Lower lobe of right lung (tissue), 2 donors: ENCODE measurements at regions not wholly inside any gene's neighbourhood (a gene's known extent, or its start where the extent isn't known, plus 50 kb on each side); places are given as distances from the start of the nearest gene placed in this dataset.

ENCODE experiments used
- ATAC-seq, 2 donors: fragments of 200-7000 bp; cut with Tn5 transposase; one replicate each; pipeline ENCODE4 v1.9.1; 2020 to 2022; ENCODE audit warnings: mild to moderate bottlenecking in 2 of 2, moderate library complexity in 2 of 2
- DNase-seq: peaks from one replicate; pipeline ENCODE4 v3.0.0-alpha.2; 2020
- H3K27ac ChIP-seq: fragments of 200-600 bp; one replicate; pipeline ENCODE4 v1.8.0; 2022
- H3K27me3 ChIP-seq: fragments of 200-600 bp; one replicate; pipeline ENCODE4 v1.8.0; 2022; ENCODE audit warnings: low read depth
- H3K36me3 ChIP-seq: fragments of 200-600 bp; one replicate; pipeline ENCODE4 v1.8.0; 2022; ENCODE audit warnings: mild to moderate bottlenecking
- H3K4me1 ChIP-seq: fragments of 200-600 bp; one replicate; pipeline ENCODE4 v1.8.0; 2022
- H3K4me3 ChIP-seq: fragments of 200-600 bp; one replicate; pipeline ENCODE4 v1.8.0; 2022; ENCODE audit warnings: mild to moderate bottlenecking
- H3K9me3 ChIP-seq: fragments of 200-600 bp; one replicate; pipeline ENCODE4 v1.8.0; 2022
- intact Hi-C: fragments of 100-400 bp; cut with DNase I; formaldehyde crosslinking; loops from one replicate; pipeline ENCODE4 v1.11.0; 2022
- TF ChIP-seq, protein P1 (sequence below): fragments of 200-600 bp; IDR thresholded peaks from one replicate; pipeline ENCODE4 v1.8.0; 2022; ENCODE audit warnings: antibody characterized with exemption, mild to moderate bottlenecking
- donor health status: DM: no; HTN: yes; CAD: no; lungs with severe emphysema.

- intact Hi-C loops = no loop called here
- Histone ChIP-seq H3K4me3 (no peak overlapping the region), H3K4me1 (no peaks in the 10 kb centered on the region), H3K9me3 (peaks cover 4% of the 10 kb centered on the region), H3K27ac (no peak overlapping the region), H3K27me3 (no peaks in the 10 kb centered on the region), H3K36me3 (no peaks in the 10 kb centered on the region)
- DNase-seq (no peak), ATAC-seq (no peak)
- TF ChIP-seq, protein P1, sequence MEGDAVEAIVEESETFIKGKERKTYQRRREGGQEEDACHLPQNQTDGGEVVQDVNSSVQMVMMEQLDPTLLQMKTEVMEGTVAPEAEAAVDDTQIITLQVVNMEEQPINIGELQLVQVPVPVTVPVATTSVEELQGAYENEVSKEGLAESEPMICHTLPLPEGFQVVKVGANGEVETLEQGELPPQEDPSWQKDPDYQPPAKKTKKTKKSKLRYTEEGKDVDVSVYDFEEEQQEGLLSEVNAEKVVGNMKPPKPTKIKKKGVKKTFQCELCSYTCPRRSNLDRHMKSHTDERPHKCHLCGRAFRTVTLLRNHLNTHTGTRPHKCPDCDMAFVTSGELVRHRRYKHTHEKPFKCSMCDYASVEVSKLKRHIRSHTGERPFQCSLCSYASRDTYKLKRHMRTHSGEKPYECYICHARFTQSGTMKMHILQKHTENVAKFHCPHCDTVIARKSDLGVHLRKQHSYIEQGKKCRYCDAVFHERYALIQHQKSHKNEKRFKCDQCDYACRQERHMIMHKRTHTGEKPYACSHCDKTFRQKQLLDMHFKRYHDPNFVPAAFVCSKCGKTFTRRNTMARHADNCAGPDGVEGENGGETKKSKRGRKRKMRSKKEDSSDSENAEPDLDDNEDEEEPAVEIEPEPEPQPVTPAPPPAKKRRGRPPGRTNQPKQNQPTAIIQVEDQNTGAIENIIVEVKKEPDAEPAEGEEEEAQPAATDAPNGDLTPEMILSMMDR = no peak
Observed at GRCh38 chr10:63788152-63788821, 267.1 kb downstream of the REEP3 start.

- no peaks in the 10 kb centered on the region for H3K4me1 ChIP-seq
- intact Hi-C loops = no loop called here
- no peak overlapping the region for H3K4me3 ChIP-seq
- TF ChIP-seq, protein P1 = no peak
- no peaks in the 10 kb centered on the region for H3K27me3 ChIP-seq
- no peak for DNase-seq
- peaks cover 4% of the 10 kb centered on the region for H3K9me3 ChIP-seq
- H3K36me3 ChIP-seq = no peaks in the 10 kb centered on the region
- ATAC-seq = no peak
- H3K27ac ChIP-seq = no peak overlapping the region
Observed at GRCh38 chr10:63795094-63795860, 274.1 kb downstream of the REEP3 start.

GRCh38 chr10:63798599-63799498 is 277.6 kb downstream of the REEP3 start:
- H3K27me3 ChIP-seq = no peaks in the 10 kb centered on the region
- peak; percentile 87 for ATAC-seq
- DNase-seq = peak; percentile 69
- intact Hi-C loops = no loop called here
- no peaks in the 10 kb centered on the region for H3K9me3 ChIP-seq
- peak overlapping the region; percentile 51 for H3K27ac ChIP-seq
- TF ChIP-seq, protein P1 = no peak
- H3K4me1 ChIP-seq = no peaks in the 10 kb centered on the region
- H3K4me3 ChIP-seq = no peak overlapping the region
- H3K36me3 ChIP-seq = no peaks in the 10 kb centered on the region

GRCh38 chr10:63799521-63800300 is 278.5 kb downstream of the REEP3 start:
- Histone ChIP-seq H3K36me3 (no peaks in the 10 kb centered on the region), H3K4me3 (no peak overlapping the region), H3K27ac (peak overlapping the region; percentile 51), H3K4me1 (no peaks in the 10 kb centered on the region), H3K27me3 (no peaks in the 10 kb centered on the region), H3K9me3 (no peaks in the 10 kb centered on the region)
- TF ChIP-seq, protein P1 = no peak
- DNase-seq (no peak), ATAC-seq (no peak)
- intact Hi-C loops = no loop called here

DNA sequence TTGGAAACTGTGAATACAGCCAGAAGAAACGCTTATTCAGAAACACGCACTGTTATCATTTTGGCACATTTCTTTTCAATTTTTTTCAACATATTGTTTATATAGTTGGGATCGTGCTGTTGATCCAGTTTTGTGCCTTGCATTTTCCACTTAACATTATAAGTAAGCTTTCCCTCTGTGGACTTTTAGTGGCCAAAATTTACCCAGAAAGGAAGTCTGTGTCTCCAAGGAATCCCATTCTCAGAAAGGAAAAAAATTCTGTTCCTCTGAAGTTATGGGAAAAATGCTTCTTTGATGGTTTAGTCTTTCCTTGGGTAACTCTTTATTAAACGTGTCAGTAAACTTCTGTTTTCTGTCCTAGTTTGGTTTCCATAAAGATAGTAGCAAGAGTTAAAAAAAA is 280.0 kb downstream of the REEP3 start:
- Histone ChIP-seq H3K36me3 (no peaks in the 10 kb centered on the region), H3K4me3 (no peak overlapping the region), H3K27ac (no peak overlapping the region), H3K9me3 (no peaks in the 10 kb centered on the region), H3K4me1 (no peaks in the 10 kb centered on the region), H3K27me3 (no peaks in the 10 kb centered on the region)
- intact Hi-C loops = no loop called here
- TF ChIP-seq, protein P1 = no peak
- DNase-seq = no peak
- no peak for ATAC-seq
